COR-L47 (cell line): ENCODE measurements at regions not wholly inside any gene's neighbourhood (a gene's known extent, or its start where the extent isn't known, plus 50 kb on each side); places are given as distances from the start of the nearest gene placed in this dataset.

Source experiments
- DNase-seq: peaks from one replicate; lab custom pipeline; 2025; lab: John Stamatoyannopoulos, UW

- no peak for DNase-seq
Measured at GRCh38 chrX:140848800-140849199, 139.2 kb downstream of the LINC00632 start.

GRCh38 chrX:140860718-140861117, 141.7 kb upstream of the SPANXB1 start:
- DNase-seq, result no peak

- DNase-seq, result no peak
Measured at GRCh38 chrX:140866446-140866845, 135.9 kb upstream of the SPANXB1 start.

- no peak for DNase-seq
Measured at GRCh38 chrX:140912606-140913005, 89.8 kb upstream of the SPANXB1 start.

- no peak for DNase-seq
Measured at GRCh38 chrX:140913802-140914501, 88.4 kb upstream of the SPANXB1 start.

- DNase-seq, result no peak
Measured at GRCh38 chrX:140916872-140917271, 85.5 kb upstream of the SPANXB1 start.

- no peak for DNase-seq
Measured at GRCh38 chrX:140917354-140918115, 84.9 kb upstream of the SPANXB1 start.

GRCh38 chrX:140918398-140919038, 83.9 kb upstream of the SPANXB1 start:
- peak; percentile 0 for DNase-seq

- DNase-seq, result no peak
Measured at GRCh38 chrX:140920416-140920815, 82.0 kb upstream of the SPANXB1 start.

- no peak for DNase-seq
Measured at GRCh38 chrX:140923118-140923517, 79.3 kb upstream of the SPANXB1 start.

- DNase-seq, result no peak
Measured at GRCh38 chrX:140928739-140929138, 73.7 kb upstream of the SPANXB1 start.

GRCh38 chrX:140933016-140933415, 69.4 kb upstream of the SPANXB1 start:
- DNase-seq, result no peak

GRCh38 chrX:140933874-140934655, 68.3 kb upstream of the SPANXB1 start:
- no peak for DNase-seq

- DNase-seq, result no peak
Measured at GRCh38 chrX:140943513-140943912, 58.9 kb upstream of the SPANXB1 start.

GRCh38 chrX:140944710-140945109, 57.7 kb upstream of the SPANXB1 start:
- DNase-seq, result no peak

GRCh38 chrX:140948827-140949226, 53.6 kb upstream of the SPANXB1 start:
- no peak for DNase-seq

- DNase-seq, result no peak
Measured at GRCh38 chrX:140949233-140949632, 53.2 kb upstream of the SPANXB1 start.
